Nephron (organoid): ENCODE measurements at regions not wholly inside any gene's neighbourhood (a gene's known extent, or its start where the extent isn't known, plus 50 kb on each side); places are given as distances from the start of the nearest gene placed in this dataset.

Experiments used
- H3K27ac Mint-ChIP-seq, 3 experiments: 2 replicates each; pipeline ENCODE4 v1.8.0; 2020; ENCODE audit warnings: mixed read lengths in 3 of 3, mild to moderate bottlenecking in 2 of 3, moderate library complexity in 1 of 3
- H3K27me3 Mint-ChIP-seq: 2 replicates; pipeline ENCODE4 v1.8.0; 2021; ENCODE audit warnings: low read depth, mild to moderate bottlenecking, moderate library complexity, mixed read lengths
- H3K36me3 Mint-ChIP-seq: 2 replicates; pipeline ENCODE4 v1.8.0; 2020; ENCODE audit warnings: low read depth, mixed read lengths
- H3K4me1 Mint-ChIP-seq: 2 replicates; pipeline ENCODE4 v1.8.0; 2020; ENCODE audit warnings: mixed read lengths
- H3K4me3 Mint-ChIP-seq, 3 experiments: 2 replicates each; pipeline ENCODE4 v1.8.0; 2020; ENCODE audit warnings: mild to moderate bottlenecking in 3 of 3, mixed read lengths in 3 of 3, moderate library complexity in 2 of 3
- H3K9me3 Mint-ChIP-seq: 2 replicates; pipeline ENCODE4 v1.8.0; 2020; ENCODE audit warnings: mixed read lengths
- CTCF ChIP-seq, 3 experiments: fragments of 200-600 bp; sonication (generic); IDR thresholded peaks; one replicate each; pipeline ENCODE4 v1.5.0; 2021; ENCODE audit warnings: antibody characterized with exemption in 3 of 3; ENCODE audit not compliant: unreplicated experiment in 3 of 3

- Mint-ChIP-seq H3K27ac (no peak overlapping the region), H3K27me3 (no peaks in the 10 kb centered on the region), H3K4me1 (no peaks in the 10 kb centered on the region), H3K36me3 (no peaks in the 10 kb centered on the region), H3K9me3 (peaks cover 2% of the 10 kb centered on the region), H3K4me3 (no peak overlapping the region)
- no peak for TF ChIP-seq CTCF (IDR thresholded peaks at IDR 0.05; ENCODE audit: unreplicated experiment in 3 of 3)
These were observed 424.0 kb downstream of the SH3GL2 start for GRCh38 chr9:18002718-18003438.

GRCh38 chr9:18006591-18006990 lies 427.7 kb downstream of the SH3GL2 start:
- Mint-ChIP-seq H3K9me3 (peaks cover 2% of the 10 kb centered on the region), H3K4me1 (no peaks in the 10 kb centered on the region), H3K27me3 (peaks cover 4% of the 10 kb centered on the region), H3K27ac (no peak overlapping the region), H3K4me3 (no peak overlapping the region), H3K36me3 (no peaks in the 10 kb centered on the region)
- TF ChIP-seq CTCF (IDR thresholded peaks at IDR 0.05; ENCODE audit: unreplicated experiment in 3 of 3) = no peak

- no peak for TF ChIP-seq CTCF (IDR thresholded peaks at IDR 0.05; ENCODE audit: unreplicated experiment in 3 of 3)
- no peaks in the 10 kb centered on the region for H3K36me3 Mint-ChIP-seq
- H3K9me3 Mint-ChIP-seq = peaks cover 2% of the 10 kb centered on the region
- no peak overlapping the region for H3K27ac Mint-ChIP-seq
- H3K27me3 Mint-ChIP-seq = peaks cover 4% of the 10 kb centered on the region
- no peaks in the 10 kb centered on the region for H3K4me1 Mint-ChIP-seq
- no peak overlapping the region for H3K4me3 Mint-ChIP-seq
These were observed 428.8 kb downstream of the SH3GL2 start for GRCh38 chr9:18007621-18008020.

- H3K36me3 Mint-ChIP-seq = no peaks in the 10 kb centered on the region
- TF ChIP-seq CTCF (IDR thresholded peaks at IDR 0.05; ENCODE audit: unreplicated experiment in 3 of 3) = no peak
- peaks cover 4% of the 10 kb centered on the region for H3K27me3 Mint-ChIP-seq
- peaks cover 4% of the 10 kb centered on the region for H3K4me1 Mint-ChIP-seq
- H3K4me3 Mint-ChIP-seq = no peak overlapping the region
- H3K9me3 Mint-ChIP-seq = peaks cover 1% of the 10 kb centered on the region
- H3K27ac Mint-ChIP-seq = no peak overlapping the region
These were observed 431.0 kb downstream of the SH3GL2 start for GRCh38 chr9:18009902-18010301.

- peaks cover 4% of the 10 kb centered on the region for H3K27me3 Mint-ChIP-seq
- H3K4me1 Mint-ChIP-seq = peaks cover 4% of the 10 kb centered on the region
- H3K9me3 Mint-ChIP-seq = no peaks in the 10 kb centered on the region
- no peak for TF ChIP-seq CTCF (IDR thresholded peaks at IDR 0.05; ENCODE audit: unreplicated experiment in 3 of 3)
- no peak overlapping the region for H3K4me3 Mint-ChIP-seq
- H3K36me3 Mint-ChIP-seq = no peaks in the 10 kb centered on the region
- H3K27ac Mint-ChIP-seq = no peak overlapping the region
These were observed 431.6 kb downstream of the SH3GL2 start for GRCh38 chr9:18010492-18010891.

GRCh38 chr9:18012170-18012569 lies 433.3 kb downstream of the SH3GL2 start:
- no peak for TF ChIP-seq CTCF (IDR thresholded peaks at IDR 0.05; ENCODE audit: unreplicated experiment in 3 of 3)
- Mint-ChIP-seq H3K4me1 (peaks cover 4% of the 10 kb centered on the region), H3K36me3 (no peaks in the 10 kb centered on the region)

More at GRCh38 chr9:18012170-18012569, 433.3 kb downstream of the SH3GL2 start:
- Mint-ChIP-seq H3K27ac (no peak overlapping the region), H3K27me3 (peaks cover 4% of the 10 kb centered on the region), H3K4me3 (no peak overlapping the region), H3K9me3 (no peaks in the 10 kb centered on the region)
